RWPE2 (cell line): ENCODE measurements at regions not wholly inside any gene's neighbourhood (a gene's known extent, or its start where the extent isn't known, plus 50 kb on each side); places are given as distances from the start of the nearest gene placed in this dataset.

ENCODE experiments used
- ATAC-seq: fragments of 200-7000 bp; cut with Tn5 transposase; 3 replicates; pipeline ENCODE4 v1.9.1; 2021; ENCODE audit warnings: low read depth
- DNase-seq: peaks from one replicate; pipeline ENCODE4 v3.0.0-alpha.2; 2020; ENCODE audit warnings: low spot score
- H3K27ac ChIP-seq: fragments of 450-650 bp; 2 replicates; pipeline ENCODE4 v1.5.1; 2017; ENCODE audit warnings: mild to moderate bottlenecking; ENCODE audit not compliant: poor library complexity, severe bottlenecking
- H3K27me3 ChIP-seq: fragments of 250-450 bp; sonication (Bioruptor Pico); 2 replicates; pipeline ENCODE4 v1.5.1; 2021; ENCODE audit warnings: mild to moderate bottlenecking, moderate library complexity; ENCODE audit not compliant: insufficient read depth, poor library complexity, severe bottlenecking
- H3K36me3 ChIP-seq: fragments of 250-450 bp; sonication (Bioruptor Pico); 2 replicates; pipeline ENCODE4 v1.5.1; 2020; ENCODE audit warnings: low read depth, mild to moderate bottlenecking, moderate library complexity
- H3K4me1 ChIP-seq: fragments of 250-450 bp; sonication (Bioruptor Pico); 2 replicates; pipeline ENCODE4 v1.5.1; 2021; ENCODE audit warnings: mild to moderate bottlenecking, moderate library complexity; ENCODE audit not compliant: insufficient read depth, poor library complexity, severe bottlenecking
- H3K4me3 ChIP-seq: fragments of 250-450 bp; sonication (Bioruptor Pico); 2 replicates; pipeline ENCODE4 v1.5.1; 2021; ENCODE audit warnings: mild to moderate bottlenecking, moderate library complexity; ENCODE audit not compliant: severe bottlenecking
- H3K9me3 ChIP-seq: fragments of 250-450 bp; sonication (Bioruptor Pico); 2 replicates; pipeline ENCODE4 v1.5.1; 2021; ENCODE audit warnings: mild to moderate bottlenecking, moderate library complexity; ENCODE audit not compliant: severe bottlenecking
- CTCF ChIP-seq: fragments of 450-650 bp; IDR thresholded peaks from one replicate; pipeline ENCODE4 v1.5.1; 2017; ENCODE audit warnings: mild to moderate bottlenecking, moderate library complexity; ENCODE audit not compliant: poor library complexity, severe bottlenecking

- no peaks in the 10 kb centered on the region for H3K36me3 ChIP-seq
- no peaks in the 10 kb centered on the region for H3K9me3 ChIP-seq
- H3K27ac ChIP-seq = no peak overlapping the region
- H3K27me3 ChIP-seq = peaks cover 14% of the 10 kb centered on the region
- TF ChIP-seq CTCF = no peak
- H3K4me1 ChIP-seq = no peaks in the 10 kb centered on the region
- no peak overlapping the region for H3K4me3 ChIP-seq
- DNase-seq (no peak), ATAC-seq (no peak)
These were observed 52.8 kb upstream of the SV2C start for GRCh38 chr5:76030343-76030742.

GRCh38 chr5:76029739-76030138, 53.4 kb upstream of the SV2C start:
- TF ChIP-seq CTCF = no peak
- no peak overlapping the region for H3K27ac ChIP-seq
- DNase-seq (no peak), ATAC-seq (no peak)
- no peaks in the 10 kb centered on the region for H3K36me3 ChIP-seq
- H3K4me1 ChIP-seq = no peaks in the 10 kb centered on the region
- H3K9me3 ChIP-seq = no peaks in the 10 kb centered on the region
- H3K4me3 ChIP-seq = no peak overlapping the region
- peaks cover 14% of the 10 kb centered on the region for H3K27me3 ChIP-seq

- H3K27me3 ChIP-seq = peaks cover 30% of the 10 kb centered on the region
- no peak overlapping the region for H3K27ac ChIP-seq
- no peaks in the 10 kb centered on the region for H3K4me1 ChIP-seq
- no peaks in the 10 kb centered on the region for H3K9me3 ChIP-seq
- TF ChIP-seq CTCF = no peak
- ATAC-seq (no peak), DNase-seq (no peak)
- no peak overlapping the region for H3K4me3 ChIP-seq
- no peaks in the 10 kb centered on the region for H3K36me3 ChIP-seq
These were observed 57.4 kb upstream of the SV2C start for GRCh38 chr5:76025790-76026189.

- no peak for DNase-seq
- H3K9me3 ChIP-seq = no peaks in the 10 kb centered on the region
- no peak for TF ChIP-seq CTCF
- H3K4me3 ChIP-seq = no peak overlapping the region
- H3K36me3 ChIP-seq = no peaks in the 10 kb centered on the region
- H3K4me1 ChIP-seq = no peaks in the 10 kb centered on the region
- peaks cover 30% of the 10 kb centered on the region for H3K27me3 ChIP-seq
- ATAC-seq = no peak
- H3K27ac ChIP-seq = no peak overlapping the region
These were observed 58.1 kb upstream of the SV2C start for GRCh38 chr5:76025069-76025468.

- no peaks in the 10 kb centered on the region for H3K4me1 ChIP-seq
- H3K36me3 ChIP-seq = no peaks in the 10 kb centered on the region
- H3K27ac ChIP-seq = no peak overlapping the region
- ATAC-seq (no peak), DNase-seq (no peak)
- H3K27me3 ChIP-seq = peaks cover 32% of the 10 kb centered on the region
- no peak for TF ChIP-seq CTCF
- no peaks in the 10 kb centered on the region for H3K9me3 ChIP-seq
- no peak overlapping the region for H3K4me3 ChIP-seq
These were observed 60.6 kb upstream of the SV2C start for GRCh38 chr5:76022611-76023010.
